ENCODE measurements at regions not wholly inside any gene's neighbourhood (a gene's known extent, or its start where the extent isn't known, plus 50 kb on each side); places are given as distances from the start of the nearest gene placed in this dataset.

DNA sequence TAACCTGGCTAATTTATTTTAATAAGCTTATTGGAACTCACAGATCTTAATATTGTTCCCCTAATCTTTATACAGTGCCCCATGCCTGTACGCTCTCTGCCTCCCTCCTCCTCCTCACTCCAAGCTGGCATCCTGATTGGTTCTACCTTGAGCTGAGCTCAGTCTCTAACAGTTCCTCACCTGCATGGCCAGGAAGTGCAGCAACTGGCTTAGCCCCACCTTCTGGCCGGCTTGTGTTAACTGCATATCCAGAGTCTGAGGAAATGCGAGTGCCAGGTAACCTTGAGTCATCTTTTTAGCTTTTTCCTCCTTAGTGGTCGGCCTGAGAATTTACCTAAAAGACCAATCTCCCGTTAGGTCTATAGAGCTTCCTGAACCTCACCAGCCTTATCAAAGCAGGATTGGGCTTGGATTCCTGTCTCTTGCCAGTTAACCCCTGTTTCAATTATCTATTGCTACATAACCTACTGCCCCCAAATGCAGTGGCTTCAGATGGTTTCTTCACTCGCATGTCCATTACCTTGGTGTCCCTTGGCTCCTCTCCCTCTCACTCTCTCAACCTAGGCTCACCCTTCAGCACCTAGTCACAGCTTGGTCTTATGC is 89.5 kb upstream of the STK39 start:
- Histone ChIP-seq H3K4me1 (no peaks in the 10 kb centered on the region), H3K4me3 (no peak overlapping the region), H3K27ac (no peak overlapping the region), H3K27me3 (ENCODE audit: insufficient read depth in 3 of 3, low read length in 2 of 3) (no peaks in the 10 kb centered on the region), H3K36me3 (ENCODE audit: insufficient read depth in 1 of 2, low read depth in 1 of 2) (no peaks in the 10 kb centered on the region), H3K9me3 (no peaks in the 10 kb centered on the region)
- 81 to 82% (median 81%) methylated on average over 6 of the region's 6 CpGs for WGBS, 3 donors
- ATAC-seq (no peak), DNase-seq (no peak)
- intact Hi-C loops (cut with DNase I) = no loop called here
- TF ChIP-seq, protein P1, sequence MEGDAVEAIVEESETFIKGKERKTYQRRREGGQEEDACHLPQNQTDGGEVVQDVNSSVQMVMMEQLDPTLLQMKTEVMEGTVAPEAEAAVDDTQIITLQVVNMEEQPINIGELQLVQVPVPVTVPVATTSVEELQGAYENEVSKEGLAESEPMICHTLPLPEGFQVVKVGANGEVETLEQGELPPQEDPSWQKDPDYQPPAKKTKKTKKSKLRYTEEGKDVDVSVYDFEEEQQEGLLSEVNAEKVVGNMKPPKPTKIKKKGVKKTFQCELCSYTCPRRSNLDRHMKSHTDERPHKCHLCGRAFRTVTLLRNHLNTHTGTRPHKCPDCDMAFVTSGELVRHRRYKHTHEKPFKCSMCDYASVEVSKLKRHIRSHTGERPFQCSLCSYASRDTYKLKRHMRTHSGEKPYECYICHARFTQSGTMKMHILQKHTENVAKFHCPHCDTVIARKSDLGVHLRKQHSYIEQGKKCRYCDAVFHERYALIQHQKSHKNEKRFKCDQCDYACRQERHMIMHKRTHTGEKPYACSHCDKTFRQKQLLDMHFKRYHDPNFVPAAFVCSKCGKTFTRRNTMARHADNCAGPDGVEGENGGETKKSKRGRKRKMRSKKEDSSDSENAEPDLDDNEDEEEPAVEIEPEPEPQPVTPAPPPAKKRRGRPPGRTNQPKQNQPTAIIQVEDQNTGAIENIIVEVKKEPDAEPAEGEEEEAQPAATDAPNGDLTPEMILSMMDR (IDR thresholded peaks at IDR 0.05) = no peak

- H3K4me3 ChIP-seq = no peak overlapping the region
- H3K4me1 ChIP-seq = no peaks in the 10 kb centered on the region
- WGBS, 3 donors = 54 to 61% (median 58%) methylated on average over 3 of the region's 3 CpGs
- intact Hi-C loops (cut with DNase I) = no loop called here
- no peaks in the 10 kb centered on the region for H3K27me3 ChIP-seq (ENCODE audit: insufficient read depth in 3 of 3, low read length in 2 of 3)
- TF ChIP-seq, protein P1 (IDR thresholded peaks at IDR 0.05) = no peak
- no peaks in the 10 kb centered on the region for H3K36me3 ChIP-seq (ENCODE audit: insufficient read depth in 1 of 2, low read depth in 1 of 2)
- ATAC-seq (no peak), DNase-seq (no peak)
- H3K9me3 ChIP-seq = no peaks in the 10 kb centered on the region
- no peak overlapping the region for H3K27ac ChIP-seq
Observed at GRCh38 chr2:168338292-168338691, 90.9 kb upstream of the STK39 start.

GRCh38 chr2:168338803-168339437 is 91.5 kb upstream of the STK39 start:
- Histone ChIP-seq H3K4me3 (no peak overlapping the region), H3K27ac (no peak overlapping the region), H3K9me3 (no peaks in the 10 kb centered on the region), H3K27me3 (ENCODE audit: insufficient read depth in 3 of 3, low read length in 2 of 3) (no peaks in the 10 kb centered on the region), H3K36me3 (ENCODE audit: insufficient read depth in 1 of 2, low read depth in 1 of 2) (no peaks in the 10 kb centered on the region), H3K4me1 (no peaks in the 10 kb centered on the region)
- TF ChIP-seq, protein P1 (IDR thresholded peaks at IDR 0.05) = no peak
- intact Hi-C loops (cut with DNase I) = no loop called here
- WGBS, 3 donors = 55 to 80% (median 65%) methylated on average over 1 of the region's 1 CpG
- no peak for DNase-seq
- ATAC-seq = no peak

- ATAC-seq = no peak
- TF ChIP-seq, protein P1 (IDR thresholded peaks at IDR 0.05) = no peak
- DNase-seq = no peak
- 95% methylated on average over 5 of the region's 5 CpGs for WGBS, 3 donors
- no peak overlapping the region for H3K4me3 ChIP-seq
- H3K27me3 ChIP-seq (ENCODE audit: insufficient read depth in 3 of 3, low read length in 2 of 3) = no peaks in the 10 kb centered on the region
- intact Hi-C loops (cut with DNase I) = loop anchor here in 1 of 2 donors (5.0 kb wide), 1 partner anchor 581 kb away; no protein-coding TSS in a partner anchor
- no peak overlapping the region for H3K27ac ChIP-seq
- H3K36me3 ChIP-seq (ENCODE audit: insufficient read depth in 1 of 2, low read depth in 1 of 2) = no peaks in the 10 kb centered on the region
- no peaks in the 10 kb centered on the region for H3K4me1 ChIP-seq
- no peaks in the 10 kb centered on the region for H3K9me3 ChIP-seq
Observed at GRCh38 chr2:168340931-168341330, 93.5 kb upstream of the STK39 start.
